EH (cell line): ENCODE measurements at regions not wholly inside any gene's neighbourhood (a gene's known extent, or its start where the extent isn't known, plus 50 kb on each side); places are given as distances from the start of the nearest gene placed in this dataset.

Experiments used
- DNase-seq: peaks from one replicate; pipeline ENCODE4 v3.0.0-alpha.2; 2015; ENCODE audit warnings: low read depth

DNA sequence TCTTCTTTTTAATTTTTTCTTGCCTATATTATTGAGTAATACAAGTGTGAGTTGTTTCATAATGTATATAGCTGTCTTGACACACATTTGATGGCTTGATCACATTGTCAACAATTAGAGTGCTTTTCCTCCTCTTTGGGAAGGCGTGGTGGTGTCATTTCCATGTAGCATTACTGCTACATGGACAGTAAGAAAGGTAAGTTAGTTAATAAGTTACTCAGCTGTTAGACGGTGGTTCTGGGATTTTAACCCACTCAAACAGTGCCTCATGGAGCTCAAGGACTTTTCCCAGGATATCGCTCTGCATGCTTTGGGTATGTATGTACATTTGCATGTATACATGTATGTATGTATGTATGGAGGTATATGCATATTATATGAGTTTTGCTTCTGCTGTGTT is 94.6 kb downstream of the HAPSTR1 start:
- DNase-seq: no peak

DNA sequence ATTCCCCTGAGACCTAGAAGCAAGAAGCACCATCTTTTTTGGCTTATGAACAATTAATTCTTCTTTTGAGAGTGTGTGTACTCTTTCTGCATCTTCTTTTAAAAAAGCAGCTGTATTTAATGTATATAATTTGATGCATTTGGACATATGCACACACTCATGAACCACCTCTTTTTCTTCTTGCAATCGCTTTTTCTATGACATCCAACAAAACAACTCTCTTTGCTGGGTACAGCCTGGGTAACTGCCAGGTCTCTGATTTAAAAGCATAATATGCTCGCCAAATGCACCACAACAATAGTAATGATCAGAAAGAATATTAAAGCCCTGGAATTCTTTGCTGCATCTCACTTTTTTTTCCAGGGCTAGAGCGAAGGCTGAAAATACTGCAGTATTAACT is 97.3 kb downstream of the HAPSTR1 start:
- no peak for DNase-seq

DNA sequence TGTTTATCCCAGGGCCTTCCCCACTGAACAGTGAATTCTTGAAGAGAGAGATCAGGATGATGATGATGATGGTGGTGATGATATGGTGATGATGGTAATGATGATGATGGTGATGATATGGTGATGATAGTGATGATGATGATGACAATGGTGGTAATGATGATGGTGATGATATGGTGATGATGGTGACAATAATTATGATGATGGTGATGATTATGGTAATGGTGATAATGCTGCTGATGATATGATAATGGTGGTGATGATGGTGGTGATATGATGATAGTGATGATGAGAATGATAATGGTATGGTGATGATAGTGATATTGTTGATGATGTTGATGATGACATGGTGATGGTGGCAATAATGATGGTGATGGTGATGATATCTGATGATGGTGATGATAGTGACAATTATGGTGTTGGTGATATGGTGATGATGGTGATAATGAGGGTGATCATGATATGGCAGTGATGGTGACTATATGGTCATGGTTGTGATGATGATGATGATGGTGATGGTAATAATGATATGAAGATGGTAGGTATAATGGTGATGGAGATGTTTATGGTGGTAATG is 99.9 kb downstream of the HAPSTR1 start:
- DNase-seq: no peak

DNA sequence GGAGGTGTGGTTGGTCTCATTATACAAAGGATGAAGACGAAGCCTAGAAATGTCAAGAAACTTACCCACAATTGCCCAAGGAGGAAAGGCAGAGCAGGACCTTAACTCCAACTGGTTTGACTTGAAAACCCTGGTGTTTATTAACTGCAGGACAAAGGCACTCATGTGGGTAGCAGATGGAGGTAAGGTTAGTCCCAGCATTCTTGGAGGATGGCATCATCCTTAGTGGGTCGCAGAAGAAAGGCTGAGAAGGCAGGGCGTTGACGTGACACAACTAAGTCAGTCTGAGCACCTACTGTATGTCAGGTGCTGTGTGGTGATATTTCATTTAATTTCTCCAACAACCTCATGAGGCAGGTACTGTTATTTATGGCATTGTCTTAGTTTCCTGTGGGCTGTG is 101.3 kb downstream of the HAPSTR1 start:
- no peak for DNase-seq

DNA sequence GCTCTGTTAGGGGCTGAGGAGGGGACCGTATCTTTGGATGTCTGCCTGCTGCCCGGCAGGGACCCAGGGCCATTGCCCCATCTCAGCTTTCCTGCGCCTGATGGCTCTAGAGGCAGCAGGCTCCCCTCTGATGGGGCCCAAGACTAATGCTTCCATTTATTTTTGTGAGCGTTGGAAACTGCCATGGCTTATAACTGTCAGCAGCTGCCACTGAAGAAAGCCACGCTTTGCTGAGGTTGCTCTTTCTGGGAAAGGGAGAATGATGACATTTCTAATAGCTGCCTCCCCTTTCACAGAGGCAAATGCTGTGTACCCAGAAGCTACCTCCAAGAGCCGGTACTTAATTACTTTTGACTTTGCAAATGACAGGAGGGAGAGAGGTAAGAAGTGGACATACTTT is 103.8 kb downstream of the HAPSTR1 start:
- DNase-seq: no peak

DNA sequence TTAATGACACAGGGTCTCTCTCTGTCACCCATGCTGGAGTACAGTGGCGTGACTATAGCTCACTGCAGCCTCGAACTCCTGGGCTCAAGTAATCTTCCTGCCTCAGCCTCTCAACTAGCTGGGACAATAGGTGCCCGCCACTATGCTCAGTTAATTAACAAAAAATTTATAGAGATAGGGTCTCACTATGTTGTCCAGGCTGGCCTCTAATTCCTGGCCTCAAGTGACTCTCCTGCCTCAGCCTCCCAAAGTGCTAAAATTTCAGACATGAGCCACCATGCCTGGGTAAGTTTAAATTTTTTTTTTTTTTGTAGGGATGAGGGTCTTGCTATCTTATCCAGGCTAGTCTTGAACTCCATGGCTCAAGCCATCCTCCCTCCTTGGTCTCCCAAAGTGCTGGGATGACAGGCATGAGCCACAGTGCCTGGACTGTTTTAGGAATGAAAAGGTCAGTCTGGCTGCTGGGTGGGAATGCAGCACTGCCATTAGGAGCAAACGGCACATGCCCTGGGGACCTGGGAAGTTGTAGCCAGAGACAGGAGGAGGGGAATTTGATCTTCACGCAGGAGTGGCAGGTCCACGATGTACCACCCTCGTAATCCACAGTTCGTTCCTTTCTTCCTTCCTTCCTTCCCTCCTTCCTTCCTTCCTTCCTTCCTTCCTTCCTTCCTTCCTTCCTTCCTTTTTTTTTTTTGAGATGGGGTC is 106.7 kb downstream of the HAPSTR1 start:
- DNase-seq: no peak

DNA sequence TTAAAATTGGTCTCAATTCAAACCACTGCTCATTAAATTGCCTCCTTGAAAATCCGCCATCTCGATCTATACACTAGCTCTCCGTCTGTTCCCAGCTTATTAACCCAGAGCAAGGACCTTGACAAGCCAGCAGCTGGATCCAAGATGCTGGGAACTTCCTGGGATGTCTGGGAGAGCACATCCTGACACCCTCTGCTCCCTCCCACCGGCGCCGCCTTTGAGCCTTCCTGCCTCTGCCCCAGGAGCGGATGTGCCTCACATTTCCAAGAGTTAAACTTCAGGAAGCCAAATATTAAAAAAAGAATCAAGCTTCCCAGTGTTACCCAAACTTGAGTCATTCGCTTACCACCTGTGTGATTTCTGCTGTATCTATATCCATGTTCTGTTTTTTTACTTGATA is 107.9 kb downstream of the HAPSTR1 start:
- no peak for DNase-seq

DNA sequence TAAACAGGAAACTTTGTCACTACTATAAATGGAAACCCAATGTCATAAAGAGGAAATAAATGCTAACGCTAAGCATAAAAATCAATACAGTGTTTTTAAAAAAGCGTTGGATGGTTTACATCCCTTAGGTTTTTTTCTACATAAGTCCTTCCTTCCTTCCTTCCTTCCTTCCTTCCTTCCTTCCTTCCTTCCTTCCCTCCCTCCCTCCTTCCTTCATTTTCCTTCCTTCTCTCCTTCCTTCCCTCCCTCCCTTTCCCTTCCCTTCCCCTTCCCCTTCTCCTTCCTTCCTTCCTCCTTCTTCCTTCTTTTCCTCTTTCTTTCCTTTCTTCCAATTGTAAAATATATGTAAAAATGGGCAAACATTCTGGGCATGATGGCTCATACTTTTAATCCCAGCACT is 108.3 kb downstream of the HAPSTR1 start:
- no peak for DNase-seq

DNA sequence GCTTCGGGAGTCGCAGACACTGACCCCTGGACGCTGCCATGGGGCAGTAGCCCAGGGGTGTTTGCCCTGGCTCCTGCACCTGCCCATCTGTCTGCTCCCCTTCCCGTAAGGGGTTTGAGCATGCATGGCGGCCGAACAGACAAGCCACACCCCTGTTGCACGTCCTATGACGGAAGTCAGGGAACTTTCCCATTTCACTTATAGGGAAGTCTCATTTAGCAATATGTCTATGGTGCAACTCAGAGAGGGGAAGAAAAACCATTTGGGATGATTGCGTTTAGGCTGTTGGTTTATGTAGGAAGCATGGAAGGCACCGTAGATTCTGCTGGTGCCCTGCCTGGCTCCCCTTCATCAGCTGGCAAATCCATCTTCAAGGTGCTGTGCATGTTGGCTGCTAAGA is 112.5 kb downstream of the HAPSTR1 start:
- DNase-seq: no peak

DNA sequence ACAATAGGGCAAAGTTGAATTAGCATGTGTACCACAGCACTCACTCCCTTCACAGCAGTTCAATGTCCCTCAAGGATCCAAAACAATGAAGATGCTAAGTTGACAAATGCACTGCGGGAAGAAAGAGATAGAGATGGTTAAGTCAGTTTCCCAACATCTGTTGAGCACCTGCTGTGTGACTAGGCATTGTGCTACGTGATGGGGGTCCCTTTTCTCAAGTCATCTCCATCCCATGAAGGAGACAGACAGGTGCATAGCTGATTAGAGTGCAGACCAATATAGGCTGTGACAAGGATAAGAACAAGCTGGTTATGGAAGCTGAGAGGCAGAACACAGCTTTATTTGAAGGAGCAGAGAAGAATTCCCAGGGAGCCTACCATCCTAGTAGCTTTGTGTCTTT is 114.2 kb downstream of the HAPSTR1 start:
- DNase-seq: no peak

DNA sequence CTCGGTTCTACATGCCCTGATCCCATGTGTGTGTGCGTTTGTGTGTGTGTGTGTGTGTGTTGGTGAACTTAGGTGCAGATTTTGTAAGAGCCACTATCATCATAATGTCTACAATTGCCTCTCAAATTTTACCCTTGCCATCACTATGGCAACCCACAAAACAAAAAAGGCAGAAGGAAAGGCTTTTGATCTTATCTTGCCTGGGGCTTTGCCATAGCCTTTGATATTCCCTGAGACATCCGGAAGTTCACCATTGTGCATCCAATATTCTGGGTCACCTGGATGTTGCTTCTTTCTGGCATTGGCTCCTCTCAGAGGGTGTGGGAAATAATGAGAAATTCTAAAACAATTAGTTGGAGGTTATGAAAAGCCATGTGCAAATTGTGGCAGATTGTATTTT is 114.7 kb downstream of the HAPSTR1 start:
- DNase-seq: no peak

DNA sequence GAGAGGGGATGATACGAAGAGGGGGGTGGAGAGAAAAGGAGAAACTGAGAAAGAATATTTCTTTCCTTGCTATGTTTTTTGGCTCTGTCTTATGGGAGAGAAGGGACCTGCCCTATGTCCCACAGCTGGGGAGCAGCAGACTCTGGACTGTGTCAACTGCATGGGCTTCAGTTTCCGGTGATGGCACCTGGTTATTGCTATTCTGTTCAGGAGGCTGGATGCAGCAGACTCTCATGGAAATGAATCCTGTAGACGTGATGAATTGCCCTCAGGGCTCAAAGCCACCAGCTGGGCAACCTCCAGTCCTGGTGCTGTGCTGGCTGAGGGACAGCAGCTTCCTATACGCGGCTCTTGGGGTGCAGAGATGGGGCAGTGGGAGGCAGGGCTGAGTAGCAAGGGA is 121.2 kb downstream of the HAPSTR1 start:
- DNase-seq: no peak

DNA sequence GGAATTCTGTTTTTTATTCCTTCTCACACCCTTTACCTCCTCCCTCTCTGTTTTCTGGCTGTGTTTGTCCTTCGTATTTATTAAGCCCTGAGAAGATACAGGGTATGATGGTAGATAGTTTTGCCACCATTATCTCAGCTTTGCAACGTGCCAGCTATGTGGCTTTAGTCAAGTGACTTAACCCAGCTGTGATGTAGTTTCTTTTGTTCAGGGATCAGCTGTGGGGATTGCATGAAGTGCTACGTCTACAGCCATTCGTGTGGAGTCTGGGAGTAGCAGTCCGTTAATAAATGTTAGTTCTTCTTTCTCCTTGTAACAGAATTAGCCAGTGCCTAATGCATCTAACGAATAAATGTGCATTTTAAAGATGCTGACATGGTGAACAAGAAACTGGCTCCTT is 128.4 kb downstream of the HAPSTR1 start:
- DNase-seq: no peak

DNA sequence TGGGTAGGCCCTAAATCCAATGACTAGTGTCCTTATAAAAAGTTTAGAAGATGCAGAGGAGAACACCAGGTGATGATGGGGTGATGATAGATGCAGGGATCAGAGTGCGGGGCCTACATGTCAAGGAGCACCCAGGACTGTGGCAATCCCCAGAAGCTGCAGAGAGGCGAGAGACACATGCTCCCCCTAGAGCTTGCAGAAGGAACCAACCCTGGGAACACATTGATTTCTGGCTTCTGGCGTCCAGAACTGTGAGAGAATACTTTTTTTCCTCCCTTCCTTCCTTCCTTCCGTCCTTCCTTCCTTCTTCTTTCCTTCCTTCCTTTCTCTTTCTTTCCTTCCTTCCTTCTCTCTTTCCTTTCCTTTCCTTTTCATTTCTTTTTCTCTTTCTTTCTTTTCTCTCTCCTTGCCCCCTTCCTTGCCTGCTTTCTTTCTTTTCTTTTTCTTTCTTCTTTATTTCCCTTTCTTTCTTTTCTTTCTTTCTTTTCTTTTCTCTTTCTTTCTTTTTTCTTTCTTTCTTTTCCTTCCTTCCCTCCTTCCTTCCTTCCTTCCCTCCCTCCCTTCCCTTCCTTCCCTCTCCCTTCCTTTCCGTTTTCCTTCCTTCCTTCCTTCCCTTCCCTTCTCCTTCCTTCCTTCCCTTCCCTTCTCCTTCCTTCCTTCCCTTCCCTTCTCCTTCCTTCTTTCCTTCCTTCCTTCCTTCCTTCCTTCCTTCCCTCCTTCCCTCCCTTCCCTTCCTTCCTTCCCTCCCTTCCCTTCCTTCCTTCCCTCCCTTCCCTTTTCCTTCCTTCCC is 134.3 kb downstream of the HAPSTR1 start:
- DNase-seq: peak; percentile 10

DNA sequence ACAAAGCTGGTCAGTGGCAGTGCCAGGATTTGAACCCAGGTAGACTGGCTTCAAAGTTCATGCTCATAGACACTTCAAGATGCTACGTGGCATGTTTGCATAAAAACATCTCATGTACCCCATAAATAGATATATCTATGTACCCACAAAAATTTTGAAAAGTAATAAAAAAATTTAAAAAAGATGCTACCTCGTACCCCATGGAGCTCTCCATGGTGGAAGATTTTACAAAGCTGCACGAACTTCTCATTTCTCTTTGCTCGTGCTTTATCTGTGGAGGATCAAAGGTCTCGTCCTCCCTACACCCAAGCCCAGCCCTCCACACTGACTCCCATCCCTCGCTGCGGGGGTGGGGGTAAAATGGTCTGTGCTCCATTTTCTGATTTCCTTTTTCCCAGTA is 135.5 kb downstream of the HAPSTR1 start:
- DNase-seq: no peak

DNA sequence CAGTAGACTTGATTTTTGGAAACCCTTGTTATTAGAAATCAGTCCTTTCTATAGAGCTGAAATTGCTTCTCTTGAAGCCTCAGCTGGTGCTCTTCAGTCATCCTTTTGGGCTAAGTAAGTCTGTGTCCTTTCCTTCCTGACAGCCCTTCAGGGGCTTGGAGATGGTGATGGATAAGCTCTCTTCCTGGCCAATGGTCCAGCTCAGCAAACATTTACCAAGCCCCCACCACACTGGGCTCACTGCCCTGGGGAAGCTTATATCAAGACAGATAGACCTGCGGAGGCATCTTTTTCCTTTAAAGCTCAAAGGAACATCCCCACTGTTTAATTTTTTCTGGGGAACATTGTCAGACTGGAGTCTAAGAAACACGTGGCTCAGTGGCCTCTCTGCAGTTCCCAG is 139.6 kb downstream of the HAPSTR1 start:
- DNase-seq: no peak

DNA sequence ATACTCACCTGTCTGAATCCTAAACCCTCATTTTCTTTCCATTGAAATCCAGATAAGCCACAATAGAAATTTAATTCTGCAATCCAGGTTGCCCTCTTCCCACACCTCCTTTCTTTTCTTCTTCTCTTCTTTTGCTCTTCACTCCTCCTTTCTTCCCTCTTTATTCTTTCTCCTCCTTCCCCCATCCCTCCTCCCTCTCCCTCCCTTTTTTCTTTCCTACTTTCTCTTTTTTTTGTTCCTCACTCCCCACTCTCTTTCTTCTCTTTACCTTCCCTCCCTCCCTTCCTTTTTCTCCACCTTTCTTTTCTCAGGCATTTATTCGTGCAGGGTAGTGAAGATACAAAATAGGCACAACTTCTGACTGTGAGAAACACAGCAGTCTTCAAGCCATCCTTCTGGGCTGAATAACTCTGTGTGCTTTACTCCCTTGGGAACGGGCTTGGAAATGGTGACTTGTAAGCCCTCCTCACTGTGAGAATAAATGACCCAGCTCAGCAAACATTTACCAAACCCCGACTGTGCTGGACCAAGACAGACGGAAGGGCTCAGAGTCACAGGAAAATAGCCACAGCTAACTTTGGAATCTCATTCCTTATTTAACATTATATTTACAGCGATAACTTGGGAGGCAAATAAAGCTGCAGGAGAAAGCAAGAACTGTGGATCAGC is 140.8 kb downstream of the HAPSTR1 start:
- DNase-seq: no peak

DNA sequence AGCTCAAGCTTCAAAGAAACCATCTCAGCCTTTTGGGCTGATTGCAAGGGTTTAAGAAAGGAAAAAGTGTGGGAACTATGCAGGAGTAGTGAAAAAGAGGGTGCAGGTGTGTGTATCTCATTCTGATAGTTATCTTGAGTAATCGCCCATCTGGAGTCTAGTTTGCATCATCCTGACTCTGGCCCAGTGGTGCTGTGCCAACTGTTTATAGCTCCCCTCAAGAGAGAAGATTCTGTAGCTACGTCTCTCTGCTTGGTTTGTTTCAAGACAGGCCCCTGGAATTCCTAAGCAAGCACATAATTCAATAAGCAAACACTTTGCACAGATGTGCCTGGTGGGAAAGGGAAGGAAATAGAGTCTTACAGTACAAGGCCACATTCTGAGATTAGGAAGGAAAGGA is 144.4 kb downstream of the HAPSTR1 start:
- no peak for DNase-seq

DNA sequence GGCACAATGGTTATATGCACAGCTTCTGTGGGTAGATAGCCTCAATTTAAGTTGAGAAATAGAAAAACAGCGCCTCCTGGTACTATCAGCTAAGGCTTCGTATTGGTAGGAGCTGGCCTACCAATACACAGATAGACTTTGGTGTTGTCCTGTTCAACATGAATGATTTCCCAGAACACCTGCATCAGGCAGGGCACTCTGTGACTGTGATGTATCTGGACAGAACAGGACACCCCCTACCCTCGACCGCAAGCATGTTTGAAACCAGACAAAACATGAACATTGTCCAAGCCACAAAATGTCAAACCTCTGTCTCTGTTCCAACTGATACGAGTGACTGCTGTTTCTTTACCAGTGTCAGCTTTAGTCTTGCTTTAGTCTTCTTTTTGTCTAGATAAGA is 144.9 kb downstream of the HAPSTR1 start:
- no peak for DNase-seq

DNA sequence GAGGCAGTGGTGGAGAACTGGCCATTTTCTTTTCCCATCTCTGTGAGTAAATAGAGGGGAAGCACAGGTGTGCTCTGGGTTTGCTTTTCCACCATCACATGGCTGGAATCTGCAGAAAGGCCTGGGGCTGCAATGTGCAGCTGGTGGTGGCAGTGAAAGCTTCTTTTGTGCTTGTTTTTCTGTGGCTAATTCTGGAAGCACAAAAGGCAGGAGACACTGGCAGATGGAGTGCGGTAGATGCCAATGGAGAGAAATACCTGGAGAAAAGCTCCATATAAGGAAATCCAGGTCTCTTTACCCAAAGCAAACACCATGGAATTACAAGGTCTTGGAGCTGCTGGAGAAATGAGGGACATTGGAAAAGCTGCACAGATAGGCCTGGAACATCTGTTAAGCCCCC is 146.9 kb downstream of the HAPSTR1 start:
- no peak for DNase-seq

DNA sequence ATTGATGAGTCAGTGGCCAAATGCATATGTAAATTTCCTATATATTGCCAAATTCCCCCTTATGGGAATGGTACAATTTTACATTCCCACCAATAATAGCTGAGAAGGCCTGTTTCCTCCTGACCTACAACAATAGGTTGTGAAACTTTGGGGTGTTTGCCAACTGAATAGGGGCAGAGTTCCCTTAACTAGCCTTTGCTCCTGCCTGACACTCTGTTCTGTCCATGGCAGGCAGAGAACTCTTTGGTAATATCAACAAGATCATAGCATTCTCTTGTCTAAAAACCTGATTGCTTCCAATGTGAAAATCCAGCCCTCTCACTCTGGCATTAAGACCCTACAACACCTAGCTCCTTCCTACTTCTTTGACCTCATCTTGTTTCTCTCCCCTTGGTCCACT is 149.7 kb downstream of the HAPSTR1 start:
- DNase-seq: no peak

DNA sequence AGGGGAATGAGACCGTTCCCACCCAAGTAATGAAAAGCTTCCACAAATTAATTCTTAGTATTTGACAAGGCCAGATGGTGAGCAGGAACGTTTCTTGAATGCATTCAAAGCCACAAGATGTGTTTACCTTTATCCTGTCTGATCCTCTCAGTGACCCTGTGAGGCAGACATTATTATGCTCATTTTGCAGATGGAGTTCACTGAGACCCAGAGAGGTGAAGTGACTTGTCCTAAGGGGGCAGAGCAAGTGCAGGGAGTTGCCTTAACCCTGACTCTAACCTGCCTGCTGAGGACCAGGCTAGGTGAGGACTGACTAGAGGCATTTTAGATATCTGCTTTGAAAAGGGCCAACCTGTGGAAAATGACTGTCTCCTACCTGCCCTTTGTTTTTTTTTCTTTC is 156.7 kb downstream of the HAPSTR1 start:
- no peak for DNase-seq

DNA sequence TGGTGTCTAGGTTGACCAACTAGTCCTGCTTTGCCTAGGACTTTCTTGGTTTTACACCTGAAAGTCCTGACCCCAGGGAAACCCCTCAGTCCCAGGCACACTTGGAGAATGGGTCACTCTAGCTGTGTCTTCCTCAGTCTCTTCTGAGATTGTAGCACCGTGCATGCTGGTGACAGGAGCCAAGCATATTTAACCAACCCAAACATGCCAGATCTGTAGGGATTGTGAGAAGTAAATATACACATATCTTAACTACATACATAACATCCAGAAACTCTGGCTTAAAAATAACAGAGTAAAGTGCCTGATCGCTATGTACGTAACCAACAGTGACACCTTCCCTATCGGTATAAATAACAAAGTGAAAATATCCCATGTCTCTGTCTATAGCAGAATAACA is 158.1 kb downstream of the HAPSTR1 start:
- no peak for DNase-seq
